ENCODE measurements at regions not wholly inside any gene's neighbourhood (a gene's known extent, or its start where the extent isn't known, plus 50 kb on each side); places are given as distances from the start of the nearest gene placed in this dataset.

DNA sequence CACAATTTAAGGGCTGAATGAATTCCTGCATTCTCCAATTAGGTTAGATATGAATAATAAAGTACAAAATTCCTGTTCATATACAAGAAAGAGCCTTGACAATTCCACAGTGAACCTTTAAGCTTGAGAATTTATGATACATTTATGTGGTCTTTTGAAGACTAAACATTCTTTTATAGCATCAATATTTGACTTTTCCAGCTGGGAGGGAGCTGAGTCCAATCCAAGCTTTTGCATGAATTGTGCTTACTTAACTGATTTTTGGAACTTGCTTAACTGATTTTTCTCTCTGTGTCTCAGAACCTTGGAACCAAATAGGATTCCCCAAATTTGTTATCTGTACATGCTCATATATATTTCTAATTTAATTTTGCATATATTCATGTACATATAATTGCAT, 388.0 kb downstream of the TRIB2 start:
- Mint-ChIP-seq H3K27me3 (peaks cover 26% of the 10 kb centered on the region), H3K36me3 (ENCODE audit: low read depth) (no peaks in the 10 kb centered on the region), H3K27ac (no peak overlapping the region), H3K4me3 (no peak overlapping the region), H3K4me1 (no peaks in the 10 kb centered on the region)
- no peaks in the 10 kb centered on the region for H3K9me3 ChIP-seq (ENCODE audit: control insufficient read depth, low read length, poor library complexity, severe bottlenecking)
- ATAC-seq, result no peak
- DNase-seq, result no peak

DNA sequence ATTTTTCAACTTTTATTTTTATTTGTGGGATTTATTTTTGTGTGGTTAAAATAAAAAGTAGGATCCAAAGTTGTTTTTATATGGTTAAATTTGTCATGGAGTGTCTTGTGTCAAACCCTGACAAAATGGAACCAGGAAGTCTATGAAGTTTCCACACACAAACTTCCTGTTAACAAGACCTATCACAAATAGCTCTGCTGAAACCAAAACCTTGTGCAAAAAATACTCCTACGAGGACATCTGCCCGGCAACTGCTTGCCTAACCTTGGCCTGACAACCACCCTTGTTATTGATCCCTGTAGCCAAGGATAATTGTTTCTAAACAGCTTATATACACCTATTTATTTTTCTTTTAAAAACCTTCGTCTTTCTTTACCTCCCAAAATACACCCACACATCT, 389.6 kb downstream of the TRIB2 start:
- H3K4me3 Mint-ChIP-seq, result no peak overlapping the region
- H3K27me3 Mint-ChIP-seq, result peaks cover 28% of the 10 kb centered on the region
- no peaks in the 10 kb centered on the region for H3K9me3 ChIP-seq (ENCODE audit: control insufficient read depth, low read length, poor library complexity, severe bottlenecking)
- DNase-seq (no peak), ATAC-seq (no peak)
- no peaks in the 10 kb centered on the region for H3K36me3 Mint-ChIP-seq (ENCODE audit: low read depth)
- no peaks in the 10 kb centered on the region for H3K4me1 Mint-ChIP-seq
- no peak overlapping the region for H3K27ac Mint-ChIP-seq

DNA sequence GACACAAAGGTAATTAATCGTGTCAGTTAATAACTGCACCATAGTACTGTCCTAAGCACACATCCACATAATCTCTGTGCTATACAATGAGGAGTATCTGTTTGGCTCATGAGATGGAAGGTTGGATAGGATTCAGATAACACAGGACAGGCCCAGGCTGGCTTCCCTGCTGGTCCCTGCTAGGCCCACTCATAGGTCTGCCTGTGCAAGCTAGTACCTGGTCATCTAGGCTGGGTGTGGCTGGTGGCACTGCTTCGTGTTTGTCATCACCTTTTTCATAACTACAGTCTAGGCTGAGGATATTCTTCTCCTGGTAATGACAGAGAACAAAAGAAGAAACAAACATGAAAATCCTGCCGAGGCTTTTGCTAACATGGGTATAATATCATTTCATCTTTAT, 392.8 kb downstream of the TRIB2 start:
- Mint-ChIP-seq H3K27ac (no peak overlapping the region), H3K36me3 (ENCODE audit: low read depth) (no peaks in the 10 kb centered on the region)
- ATAC-seq, result no peak

DNA sequence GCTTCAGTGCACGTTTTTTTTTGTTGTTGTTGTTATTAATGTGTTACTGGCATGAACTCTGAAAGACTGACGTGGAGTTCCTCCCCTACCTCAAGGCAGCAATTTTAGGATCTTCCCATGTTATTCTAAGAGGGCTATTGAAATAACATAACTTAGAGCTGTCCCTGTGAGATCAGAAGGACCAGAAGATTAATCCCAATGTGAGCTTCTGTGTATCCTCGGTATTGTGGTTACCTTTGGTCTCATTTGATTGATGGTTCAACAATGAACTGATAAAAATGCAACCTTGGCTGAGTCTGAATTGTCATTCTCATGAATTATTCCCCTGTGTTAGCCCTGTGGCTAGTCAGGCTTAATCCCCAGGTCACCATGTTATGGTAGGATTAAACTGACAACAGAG, 394.1 kb downstream of the TRIB2 start:
- H3K4me1 Mint-ChIP-seq, result no peaks in the 10 kb centered on the region
- peaks cover 36% of the 10 kb centered on the region for H3K27me3 Mint-ChIP-seq
- no peaks in the 10 kb centered on the region for H3K9me3 ChIP-seq (ENCODE audit: control insufficient read depth, low read length, poor library complexity, severe bottlenecking)
- H3K36me3 Mint-ChIP-seq (ENCODE audit: low read depth), result peaks cover 3% of the 10 kb centered on the region
- no peak for ATAC-seq
- H3K27ac Mint-ChIP-seq, result no peak overlapping the region
- H3K4me3 Mint-ChIP-seq, result no peak overlapping the region
- no peak for DNase-seq

More for the DNA sequence above, 392.8 kb downstream of the TRIB2 start:
- Mint-ChIP-seq H3K27me3 (peaks cover 36% of the 10 kb centered on the region), H3K4me3 (no peak overlapping the region), H3K4me1 (no peaks in the 10 kb centered on the region)
- DNase-seq, result no peak
- H3K9me3 ChIP-seq (ENCODE audit: control insufficient read depth, low read length, poor library complexity, severe bottlenecking), result no peaks in the 10 kb centered on the region

DNA sequence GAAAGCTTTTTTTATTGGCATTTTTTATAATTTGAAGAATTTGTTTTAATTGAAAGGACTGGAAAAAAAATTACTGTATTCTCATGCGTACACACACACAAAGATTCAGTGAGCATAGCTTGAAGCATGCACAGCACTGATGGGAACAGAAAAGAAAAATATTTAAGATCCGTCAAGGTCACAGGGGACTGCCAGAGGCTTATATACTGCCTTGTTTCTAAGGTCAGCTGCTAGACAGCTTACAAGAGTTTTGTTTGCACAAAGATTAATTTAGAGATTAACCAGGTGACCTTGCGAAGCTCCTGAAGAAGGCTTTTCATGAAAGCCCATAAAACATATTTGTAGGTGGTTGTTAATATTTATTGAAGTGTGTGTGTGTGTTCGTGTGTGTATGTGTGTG, 396.3 kb downstream of the TRIB2 start:
- ATAC-seq, result no peak

DNA sequence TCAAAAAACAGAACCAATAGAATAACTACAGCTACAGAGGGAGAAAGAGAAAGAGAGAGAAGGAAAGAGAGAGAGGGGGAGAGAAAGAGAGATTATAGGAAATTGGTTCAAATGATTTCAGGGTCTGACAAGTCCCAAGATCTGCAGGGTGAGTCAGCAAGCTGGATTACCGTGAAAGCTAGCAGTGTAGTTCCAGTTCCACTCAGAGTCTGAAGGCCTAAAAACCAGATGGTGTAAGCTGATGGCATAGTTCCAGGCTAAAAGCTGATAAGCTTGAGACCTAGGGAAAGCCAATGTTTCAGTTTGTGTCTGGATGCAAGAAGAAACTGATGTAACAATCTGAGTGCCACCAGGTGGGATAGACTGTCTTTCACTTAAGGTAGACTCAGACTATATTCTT, 397.7 kb downstream of the TRIB2 start:
- H3K27ac Mint-ChIP-seq, result no peak overlapping the region
- peaks cover 3% of the 10 kb centered on the region for H3K36me3 Mint-ChIP-seq (ENCODE audit: low read depth)
- no peaks in the 10 kb centered on the region for H3K9me3 ChIP-seq (ENCODE audit: control insufficient read depth, low read length, poor library complexity, severe bottlenecking)
- ATAC-seq (no peak), DNase-seq (no peak)
- peaks cover 34% of the 10 kb centered on the region for H3K27me3 Mint-ChIP-seq
- H3K4me1 Mint-ChIP-seq, result no peaks in the 10 kb centered on the region
- H3K4me3 Mint-ChIP-seq, result no peak overlapping the region

More for the DNA sequence above, 396.3 kb downstream of the TRIB2 start:
- DNase-seq, result no peak
- Mint-ChIP-seq H3K36me3 (ENCODE audit: low read depth) (peaks cover 3% of the 10 kb centered on the region), H3K27ac (no peak overlapping the region), H3K4me1 (no peaks in the 10 kb centered on the region), H3K27me3 (peaks cover 38% of the 10 kb centered on the region), H3K4me3 (no peak overlapping the region)
- H3K9me3 ChIP-seq (ENCODE audit: control insufficient read depth, low read length, poor library complexity, severe bottlenecking), result no peaks in the 10 kb centered on the region

DNA sequence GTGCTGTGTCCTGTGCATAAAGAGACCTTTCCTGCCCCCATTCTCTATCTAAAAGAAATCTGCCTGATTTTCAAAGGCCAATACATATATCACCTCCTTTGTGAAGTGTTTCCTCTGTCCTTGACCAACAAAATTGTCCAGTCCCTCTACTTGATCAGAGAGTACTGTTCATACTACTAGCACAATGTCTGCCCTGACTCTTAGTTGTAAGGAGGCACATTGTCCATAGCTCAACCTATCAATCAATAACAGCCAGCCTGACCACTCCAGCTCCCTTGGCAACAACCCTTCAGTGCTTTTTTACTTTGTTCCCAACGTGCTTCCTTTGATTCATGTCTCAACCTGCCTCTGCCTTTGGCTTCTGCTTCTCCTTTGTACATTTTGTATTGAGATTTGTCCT, 398.9 kb downstream of the TRIB2 start:
- no peak for ATAC-seq
- Mint-ChIP-seq H3K4me1 (no peaks in the 10 kb centered on the region), H3K36me3 (ENCODE audit: low read depth) (peaks cover 3% of the 10 kb centered on the region), H3K27ac (no peak overlapping the region), H3K4me3 (no peak overlapping the region), H3K27me3 (peaks cover 29% of the 10 kb centered on the region)
- no peaks in the 10 kb centered on the region for H3K9me3 ChIP-seq (ENCODE audit: control insufficient read depth, low read length, poor library complexity, severe bottlenecking)
- no peak for DNase-seq

DNA sequence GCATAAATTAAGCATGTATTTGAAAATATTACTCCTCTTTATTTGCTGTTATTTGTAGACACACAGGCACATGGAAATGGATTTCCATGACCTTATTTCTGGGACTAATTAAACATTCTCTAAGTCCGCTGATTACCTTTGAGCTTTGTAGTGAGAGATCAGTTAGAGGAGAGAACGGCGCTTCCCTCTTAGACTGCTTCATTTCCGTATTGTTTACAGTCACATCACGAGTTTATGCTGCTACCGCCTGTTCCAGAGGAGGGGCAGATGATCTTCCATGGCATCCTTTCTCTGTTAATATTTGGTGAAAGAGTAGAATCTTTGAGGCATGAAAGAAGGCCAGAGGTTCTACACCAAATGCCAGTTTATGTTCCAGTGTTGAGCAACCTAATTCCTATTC, 404.4 kb downstream of the TRIB2 start:
- H3K27me3 Mint-ChIP-seq, result peaks cover 20% of the 10 kb centered on the region

DNA sequence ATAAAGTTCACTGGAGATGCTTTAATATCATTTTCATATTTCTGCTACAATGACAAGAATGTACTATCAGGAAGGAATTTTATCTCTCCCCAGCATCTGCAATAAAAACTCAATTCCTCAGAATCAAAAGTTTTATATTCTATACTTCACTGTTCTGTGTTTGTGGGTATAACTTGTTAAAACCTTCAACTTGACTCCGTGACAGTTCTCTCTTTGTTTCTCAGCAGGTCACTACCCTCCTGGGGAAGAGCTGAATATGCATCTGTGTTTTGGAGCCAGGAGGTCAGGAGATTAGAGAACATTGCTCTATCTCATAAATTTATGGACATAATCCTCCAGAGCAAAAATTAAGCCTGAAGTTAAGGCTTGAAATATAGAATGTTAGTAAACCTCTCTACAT, 411.4 kb downstream of the TRIB2 start:
- no peak overlapping the region for H3K4me3 Mint-ChIP-seq
- DNase-seq, result no peak
- H3K4me1 Mint-ChIP-seq, result no peaks in the 10 kb centered on the region
- no peak for ATAC-seq
- H3K27me3 Mint-ChIP-seq, result peaks cover 46% of the 10 kb centered on the region
- no peak overlapping the region for H3K27ac Mint-ChIP-seq
- no peaks in the 10 kb centered on the region for H3K9me3 ChIP-seq (ENCODE audit: control insufficient read depth, low read length, poor library complexity, severe bottlenecking)
- peaks cover 2% of the 10 kb centered on the region for H3K36me3 Mint-ChIP-seq (ENCODE audit: low read depth)

More for the DNA sequence above, 404.4 kb downstream of the TRIB2 start:
- no peaks in the 10 kb centered on the region for H3K36me3 Mint-ChIP-seq (ENCODE audit: low read depth)
- ATAC-seq (no peak), DNase-seq (no peak)
- no peaks in the 10 kb centered on the region for H3K4me1 Mint-ChIP-seq
- H3K27ac Mint-ChIP-seq, result no peak overlapping the region
- H3K4me3 Mint-ChIP-seq, result no peak overlapping the region
- no peaks in the 10 kb centered on the region for H3K9me3 ChIP-seq (ENCODE audit: control insufficient read depth, low read length, poor library complexity, severe bottlenecking)

DNA sequence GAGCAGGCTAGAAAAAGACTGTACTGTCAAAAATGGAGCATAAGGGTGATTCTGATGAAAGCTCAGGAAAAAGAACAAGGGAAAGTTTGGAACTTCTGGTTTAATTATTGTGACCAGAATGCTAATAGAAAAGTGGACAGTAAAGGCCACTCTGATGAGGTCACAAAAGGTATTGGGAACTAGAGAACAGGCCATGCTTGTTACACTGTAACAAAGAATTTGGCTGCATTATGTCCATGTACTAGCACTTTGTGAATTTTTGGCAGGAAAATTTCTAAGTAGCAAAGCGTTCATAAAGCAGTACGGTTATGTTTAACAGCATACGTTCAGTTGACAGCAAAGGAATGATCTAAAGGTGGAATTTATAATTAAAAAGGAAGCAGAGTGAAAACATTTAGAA, 418.6 kb downstream of the TRIB2 start:
- H3K4me1 Mint-ChIP-seq, result no peaks in the 10 kb centered on the region
- H3K4me3 Mint-ChIP-seq, result no peak overlapping the region
- H3K27ac Mint-ChIP-seq, result no peak overlapping the region
- no peak for DNase-seq
- H3K36me3 Mint-ChIP-seq (ENCODE audit: low read depth), result peaks cover 2% of the 10 kb centered on the region
- H3K9me3 ChIP-seq (ENCODE audit: control insufficient read depth, low read length, poor library complexity, severe bottlenecking), result no peaks in the 10 kb centered on the region
- peaks cover 23% of the 10 kb centered on the region for H3K27me3 Mint-ChIP-seq
- no peak for ATAC-seq

DNA sequence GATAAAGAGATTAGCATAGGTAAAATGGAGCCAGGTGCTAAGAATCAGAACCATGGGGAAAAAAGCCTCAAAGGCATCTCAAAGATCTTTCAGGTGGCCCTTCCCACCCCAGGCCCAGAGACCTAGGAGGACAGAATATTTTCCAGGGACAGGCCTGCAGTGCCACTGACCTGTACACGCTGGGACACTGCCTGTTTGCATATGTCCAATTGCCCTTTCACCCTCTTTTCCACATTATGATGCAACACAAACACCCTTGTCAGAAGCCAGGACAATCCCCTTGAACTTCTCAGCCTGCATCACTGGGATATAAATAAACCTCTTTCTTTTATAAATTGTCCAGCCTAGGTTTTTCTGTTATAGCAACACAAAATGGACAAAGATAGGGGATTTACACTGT, 419.1 kb downstream of the TRIB2 start:
- ATAC-seq (no peak), DNase-seq (no peak)
- Mint-ChIP-seq H3K36me3 (ENCODE audit: low read depth) (peaks cover 2% of the 10 kb centered on the region), H3K4me3 (no peak overlapping the region), H3K4me1 (no peaks in the 10 kb centered on the region), H3K27me3 (peaks cover 18% of the 10 kb centered on the region), H3K27ac (no peak overlapping the region)
- no peaks in the 10 kb centered on the region for H3K9me3 ChIP-seq (ENCODE audit: control insufficient read depth, low read length, poor library complexity, severe bottlenecking)

DNA sequence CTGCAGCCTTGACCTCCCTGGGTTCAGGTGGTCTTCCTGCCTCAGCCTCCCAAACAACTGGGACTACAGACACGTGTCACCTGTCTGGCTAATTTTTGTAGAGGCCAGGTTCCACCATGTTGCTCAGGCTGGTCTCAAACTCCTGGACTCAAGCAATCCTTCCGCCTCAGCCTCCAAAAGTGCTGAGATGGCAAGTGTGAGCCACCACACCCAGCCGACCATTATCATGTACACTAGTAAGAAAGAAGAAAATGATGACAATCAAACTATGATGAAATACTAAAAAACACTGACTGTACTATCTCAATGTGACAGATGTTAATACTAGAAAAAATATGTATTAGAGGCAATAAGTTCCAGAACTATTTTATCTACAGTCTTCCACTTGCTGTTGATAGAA, 420.9 kb downstream of the TRIB2 start:
- no peak for ATAC-seq
- H3K27ac Mint-ChIP-seq, result no peak overlapping the region
- H3K4me3 Mint-ChIP-seq, result no peak overlapping the region
- DNase-seq, result no peak
- no peaks in the 10 kb centered on the region for H3K9me3 ChIP-seq (ENCODE audit: control insufficient read depth, low read length, poor library complexity, severe bottlenecking)
- H3K36me3 Mint-ChIP-seq (ENCODE audit: low read depth), result no peaks in the 10 kb centered on the region
- H3K4me1 Mint-ChIP-seq, result peaks cover 3% of the 10 kb centered on the region
- H3K27me3 Mint-ChIP-seq, result peaks cover 22% of the 10 kb centered on the region

DNA sequence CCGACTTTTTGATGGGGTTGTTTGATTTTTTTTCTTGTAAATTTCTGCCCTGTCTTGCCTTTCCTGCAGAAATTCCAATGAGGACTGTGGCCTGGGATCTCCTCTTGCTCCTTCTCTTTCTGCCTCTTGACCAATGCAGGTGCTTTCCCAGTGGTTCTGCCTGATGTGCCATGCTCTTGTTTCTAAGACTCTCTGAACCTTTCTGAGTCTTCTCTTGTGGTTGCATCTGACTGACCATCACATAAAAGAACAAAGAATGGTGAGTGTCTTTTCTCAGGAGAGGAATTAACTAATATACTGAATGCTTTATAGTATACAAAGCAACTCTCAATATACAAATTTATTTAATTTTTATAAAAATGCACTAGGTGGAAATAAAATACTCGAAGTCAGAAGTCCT, 424.6 kb downstream of the TRIB2 start:
- H3K4me1 Mint-ChIP-seq, result peaks cover 3% of the 10 kb centered on the region
- DNase-seq (no peak), ATAC-seq (no peak)
- H3K27me3 Mint-ChIP-seq, result peaks cover 19% of the 10 kb centered on the region
- H3K9me3 ChIP-seq (ENCODE audit: control insufficient read depth, low read length, poor library complexity, severe bottlenecking), result no peaks in the 10 kb centered on the region
- no peak overlapping the region for H3K4me3 Mint-ChIP-seq
- H3K36me3 Mint-ChIP-seq (ENCODE audit: low read depth), result no peaks in the 10 kb centered on the region
- no peak overlapping the region for H3K27ac Mint-ChIP-seq

DNA sequence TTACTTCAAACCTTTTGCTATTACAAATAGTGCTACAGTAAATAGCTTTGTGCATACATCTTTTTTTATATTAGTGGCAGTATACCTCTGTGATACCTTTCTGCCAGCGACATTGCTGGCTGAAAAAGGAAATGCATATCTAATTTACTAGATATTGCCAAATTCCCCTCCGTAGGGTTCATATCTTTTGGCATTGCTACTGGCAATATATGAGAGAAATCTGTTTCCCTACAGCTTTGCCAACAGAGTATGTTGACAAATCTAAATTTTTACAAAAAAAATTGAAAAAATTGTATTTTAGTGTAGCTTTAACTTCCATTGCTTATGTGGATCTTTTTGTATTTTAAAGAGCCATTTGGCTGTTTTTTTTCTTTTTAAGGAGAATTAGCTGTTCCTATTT, 426.7 kb downstream of the TRIB2 start:
- H3K9me3 ChIP-seq (ENCODE audit: control insufficient read depth, low read length, poor library complexity, severe bottlenecking), result no peaks in the 10 kb centered on the region
- Mint-ChIP-seq H3K27me3 (peaks cover 19% of the 10 kb centered on the region), H3K4me1 (peaks cover 3% of the 10 kb centered on the region), H3K36me3 (ENCODE audit: low read depth) (no peaks in the 10 kb centered on the region), H3K27ac (no peak overlapping the region), H3K4me3 (no peak overlapping the region)
- DNase-seq, result no peak
- ATAC-seq, result no peak

DNA sequence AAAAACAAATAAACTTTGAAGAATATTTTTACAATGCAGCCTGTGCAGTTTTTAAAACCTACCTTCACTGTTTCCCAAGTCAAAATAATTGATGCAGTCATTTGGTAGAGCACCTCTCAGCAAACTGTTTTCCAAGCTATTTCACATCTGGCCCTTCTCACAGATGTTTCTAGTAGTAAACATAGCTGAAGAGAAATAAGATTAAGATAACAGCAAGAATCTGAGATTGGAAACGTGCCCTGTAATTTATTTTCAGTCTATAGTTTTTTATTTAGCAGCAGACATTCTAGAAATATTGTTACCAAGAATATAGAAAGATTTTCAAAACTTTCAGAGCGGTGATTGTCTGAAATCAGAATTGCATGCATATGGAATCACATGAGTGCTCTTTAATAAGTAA, 440.2 kb downstream of the TRIB2 start:
- Mint-ChIP-seq H3K36me3 (ENCODE audit: low read depth) (peaks cover 4% of the 10 kb centered on the region), H3K27me3 (peaks cover 54% of the 10 kb centered on the region), H3K4me1 (peaks cover 2% of the 10 kb centered on the region), H3K4me3 (no peak overlapping the region), H3K27ac (no peak overlapping the region)
- DNase-seq (no peak), ATAC-seq (no peak)
- H3K9me3 ChIP-seq (ENCODE audit: control insufficient read depth, low read length, poor library complexity, severe bottlenecking), result no peaks in the 10 kb centered on the region
